Right ventricle myocardium inferior (tissue), 1 donor: ENCODE measurements at regions not wholly inside any gene's neighbourhood (a gene's known extent, or its start where the extent isn't known, plus 50 kb on each side); places are given as distances from the start of the nearest gene placed in this dataset.

Experiments used
- ATAC-seq: fragments of 200-7000 bp; cut with Tn5 transposase; one replicate; pipeline ENCODE4 v1.9.1; 2020; ENCODE audit warnings: mild to moderate bottlenecking, moderate library complexity
- DNase-seq: peaks from one replicate; pipeline ENCODE4 v3.0.0; 2021; ENCODE audit errors: missing footprints
- intact Hi-C: fragments of 100-400 bp; cut with DNase I; formaldehyde crosslinking; loops from one replicate; pipeline ENCODE4 v1.11.0; 2022
- donor health status: DM: no; HTN: yes; CAD: no; lungs with severe emphysema.

DNA sequence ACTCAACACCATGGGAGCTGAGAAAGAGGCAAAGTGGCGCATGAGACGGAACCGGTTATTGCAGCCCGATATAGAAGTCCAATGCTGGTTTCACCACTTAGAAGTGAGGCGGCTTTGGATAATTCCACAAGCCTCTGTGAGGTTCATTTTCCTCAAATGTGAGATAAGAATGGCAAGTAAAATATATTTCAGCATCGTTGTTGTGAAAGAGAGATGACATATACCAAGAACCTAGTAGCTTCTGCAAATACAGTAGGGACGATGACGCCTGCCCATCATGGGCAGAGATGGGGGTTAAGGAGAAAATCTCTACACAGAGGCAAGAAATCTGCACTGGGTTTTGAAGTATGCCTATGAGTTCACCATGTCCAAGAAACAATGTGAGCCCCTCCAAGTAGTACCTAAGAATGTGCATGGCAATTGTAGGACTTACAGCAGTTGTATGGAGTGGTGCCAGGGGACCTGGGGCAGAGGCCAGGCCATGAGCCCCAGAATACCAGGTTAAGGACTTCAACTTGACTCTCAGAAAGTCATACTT is 352.0 kb downstream of the RNF144A start:
- intact Hi-C loops: no loop called here
- DNase-seq (no peak), ATAC-seq (no peak)

DNA sequence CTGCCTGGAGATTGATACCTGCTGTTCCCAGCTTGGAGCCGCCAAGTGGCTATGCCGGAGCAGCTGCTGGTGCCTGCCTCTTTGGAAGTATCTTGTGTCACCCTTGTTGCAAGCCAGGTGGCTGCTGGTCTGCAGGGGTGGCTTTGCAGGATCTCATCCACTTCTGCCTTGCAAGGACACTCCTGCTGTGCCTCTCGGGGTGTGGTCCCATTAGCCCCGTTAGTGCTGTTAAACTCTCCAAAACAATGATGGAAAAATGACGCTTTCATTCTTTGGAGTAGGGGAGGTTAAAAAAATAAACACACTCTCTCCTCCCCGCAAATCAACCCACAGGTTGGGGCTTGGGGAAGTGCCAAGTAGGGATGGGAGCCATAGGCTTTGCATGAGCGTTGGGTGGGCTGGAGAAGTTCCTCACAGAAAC is 352.8 kb downstream of the RNF144A start:
- intact Hi-C loops: no loop called here
- DNase-seq: no peak
- ATAC-seq: no peak

GRCh38 chr2:7272210-7272609 is 355.0 kb downstream of the RNF144A start:
- no peak for DNase-seq
- intact Hi-C loops: no loop called here
- ATAC-seq: no peak

DNA sequence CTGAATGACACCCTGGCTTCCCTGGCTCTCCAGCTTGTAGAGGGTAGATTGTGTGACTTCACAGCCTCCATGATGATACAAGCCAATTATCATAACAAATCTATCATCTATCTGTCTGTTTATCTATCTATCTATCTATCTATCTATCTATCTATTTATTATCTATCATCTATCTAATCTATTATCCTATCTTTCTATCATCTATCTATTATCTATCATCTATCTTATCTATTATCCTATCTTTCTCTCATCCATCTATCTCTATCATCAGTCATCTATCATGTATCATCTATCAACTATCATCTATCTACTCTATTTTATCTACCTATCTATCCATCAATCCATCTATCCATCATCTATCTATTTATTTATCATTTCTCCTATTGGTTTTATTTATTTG is 361.8 kb downstream of the RNF144A start:
- intact Hi-C loops: no loop called here
- DNase-seq (no peak), ATAC-seq (no peak)

- intact Hi-C loops: no loop called here
- DNase-seq (no peak), ATAC-seq (no peak)
Observed at GRCh38 chr2:7279421-7279949, 362.3 kb downstream of the RNF144A start.

DNA sequence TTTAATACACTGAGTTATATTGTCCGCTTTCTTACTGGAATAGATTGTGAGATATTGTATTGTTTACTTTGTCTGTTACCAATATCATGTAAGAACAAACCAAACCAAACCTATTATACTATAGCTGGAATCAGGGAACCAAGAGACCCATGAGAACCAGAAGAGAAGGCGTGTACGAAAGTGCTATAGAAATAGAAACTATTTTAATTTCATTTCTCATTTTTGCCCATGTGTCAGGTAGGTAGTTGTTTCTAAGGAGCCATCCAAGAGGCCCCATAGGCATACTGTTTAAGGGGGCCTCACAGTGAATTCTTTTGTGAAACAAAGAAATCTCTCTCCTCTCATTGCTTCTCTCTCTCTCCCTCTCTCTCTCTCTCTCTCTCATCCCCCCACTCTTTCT is 363.6 kb downstream of the RNF144A start:
- ATAC-seq (no peak), DNase-seq (no peak)
- intact Hi-C loops: no loop called here

DNA sequence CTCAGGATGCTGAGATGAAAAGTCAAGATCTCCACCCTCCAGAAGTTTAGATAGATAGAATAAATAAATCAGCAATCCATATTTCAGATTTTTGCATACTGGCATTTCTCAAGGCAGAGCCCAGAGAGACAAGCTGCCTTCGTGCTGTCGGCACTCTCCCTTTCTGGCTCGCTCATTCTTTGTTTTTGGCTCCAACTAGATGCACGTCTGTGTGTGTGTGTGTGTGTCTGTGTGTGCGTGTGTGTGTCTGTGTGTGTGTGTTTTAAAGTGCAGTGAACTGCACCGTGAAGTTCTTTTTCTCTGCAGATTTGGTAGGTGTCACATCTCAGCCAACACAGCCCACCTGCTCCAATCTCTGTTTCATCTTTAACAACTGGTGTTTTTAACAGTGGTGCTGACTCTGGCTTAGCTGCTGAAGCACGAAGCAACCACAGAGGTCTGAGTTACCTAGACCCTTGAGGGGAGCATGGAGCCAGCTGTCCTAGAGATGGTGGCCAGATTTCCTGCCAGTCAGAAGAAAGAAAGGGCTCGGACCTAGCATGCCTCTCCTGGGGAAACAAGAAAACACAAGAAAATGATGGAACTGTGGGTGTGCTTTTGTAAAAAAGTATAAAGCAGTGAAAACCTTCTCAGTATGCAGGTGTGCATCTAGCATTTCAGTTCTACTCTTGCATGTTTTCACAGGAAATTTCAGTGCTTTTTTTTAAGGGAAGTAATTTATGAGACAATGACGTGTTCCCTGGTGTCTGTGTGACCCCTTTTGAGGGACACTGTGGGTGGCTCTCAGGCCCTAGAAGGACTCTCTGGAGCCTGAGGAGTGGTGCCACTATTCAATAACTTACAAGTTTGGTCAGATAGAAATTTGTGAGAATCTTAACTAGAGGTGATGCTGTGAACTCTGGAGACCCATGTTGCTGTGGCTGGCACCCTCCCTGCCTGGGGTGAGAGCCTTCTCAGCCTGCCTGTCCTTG is 364.3 kb downstream of the RNF144A start:
- intact Hi-C loops: no loop called here
- DNase-seq: no peak
- no peak for ATAC-seq

DNA sequence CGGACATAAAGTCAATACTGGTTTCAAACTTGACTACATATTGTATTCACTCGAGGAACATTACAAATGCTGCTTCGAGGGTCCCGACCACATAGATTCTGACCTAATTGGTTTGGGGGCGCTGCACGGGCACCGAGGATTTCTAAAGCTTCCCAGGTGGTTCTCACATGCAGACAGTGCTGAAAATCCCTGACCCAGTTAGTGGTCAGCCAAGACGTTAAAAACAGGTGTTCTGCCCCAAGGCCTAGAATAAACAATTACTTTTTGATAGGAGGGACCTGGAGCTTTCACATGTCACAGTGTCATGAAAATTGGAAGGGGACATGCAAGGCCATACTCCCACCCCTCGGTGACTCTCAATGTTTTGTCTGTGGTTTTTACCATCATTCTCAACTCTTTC is 368.9 kb downstream of the RNF144A start:
- ATAC-seq: no peak
- intact Hi-C loops: no loop called here
- DNase-seq: no peak

GRCh38 chr2:7288484-7288883 is 371.3 kb downstream of the RNF144A start:
- intact Hi-C loops: no loop called here
- DNase-seq: no peak
- no peak for ATAC-seq

DNA sequence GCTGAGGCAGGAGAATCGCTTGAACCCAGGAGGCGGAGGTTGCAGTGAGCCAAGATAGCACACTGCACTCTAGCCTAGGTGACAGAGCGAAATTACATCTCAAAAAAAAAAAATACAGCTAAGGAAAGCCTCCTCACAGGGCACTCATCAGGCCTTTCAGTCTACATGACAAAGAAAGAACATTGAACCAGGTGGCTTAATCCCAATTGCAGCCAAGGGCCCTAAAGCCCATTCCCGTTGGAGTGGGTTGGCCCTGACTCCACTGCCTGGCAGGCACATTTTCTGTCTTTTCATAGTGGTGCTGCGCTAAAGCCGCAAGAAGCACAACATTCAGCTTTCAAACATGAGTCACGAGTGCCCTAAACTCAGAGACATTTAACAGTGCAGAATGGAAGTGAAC is 372.5 kb downstream of the RNF144A start:
- ATAC-seq: no peak
- intact Hi-C loops: no loop called here
- DNase-seq: no peak

DNA sequence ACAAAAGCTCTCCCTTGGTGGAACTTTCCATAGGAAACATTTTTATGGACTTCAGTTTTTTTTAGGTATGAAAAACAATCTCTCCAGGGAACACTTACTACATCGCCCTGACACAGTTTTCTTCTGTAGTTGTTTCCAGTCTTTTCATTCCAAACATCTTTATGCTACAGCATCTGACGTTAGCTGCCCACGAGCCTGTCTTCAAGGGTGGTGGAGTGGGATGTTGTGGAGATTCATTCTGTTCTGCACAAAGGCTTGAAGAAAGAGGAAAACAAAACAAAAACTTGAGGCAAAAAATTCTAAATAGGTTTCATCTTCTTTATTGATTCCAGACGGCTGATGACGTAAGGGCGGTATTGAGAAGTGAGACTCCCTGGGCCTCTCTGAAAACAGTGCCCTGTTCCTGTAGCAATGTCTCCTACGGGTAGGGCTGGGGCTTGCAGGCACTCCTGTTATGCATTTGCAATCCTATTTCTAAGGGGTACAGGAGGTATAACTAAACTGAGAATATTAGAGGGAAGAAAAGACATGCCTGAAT is 375.0 kb downstream of the RNF144A start:
- DNase-seq (no peak), ATAC-seq (no peak)
- intact Hi-C loops: no loop called here

- ATAC-seq: no peak
- intact Hi-C loops: no loop called here
- no peak for DNase-seq
Observed at GRCh38 chr2:7309582-7309981, 392.4 kb downstream of the RNF144A start.

GRCh38 chr2:7324706-7325105 is 407.5 kb downstream of the RNF144A start:
- no peak for ATAC-seq
- intact Hi-C loops: no loop called here
- DNase-seq: no peak

DNA sequence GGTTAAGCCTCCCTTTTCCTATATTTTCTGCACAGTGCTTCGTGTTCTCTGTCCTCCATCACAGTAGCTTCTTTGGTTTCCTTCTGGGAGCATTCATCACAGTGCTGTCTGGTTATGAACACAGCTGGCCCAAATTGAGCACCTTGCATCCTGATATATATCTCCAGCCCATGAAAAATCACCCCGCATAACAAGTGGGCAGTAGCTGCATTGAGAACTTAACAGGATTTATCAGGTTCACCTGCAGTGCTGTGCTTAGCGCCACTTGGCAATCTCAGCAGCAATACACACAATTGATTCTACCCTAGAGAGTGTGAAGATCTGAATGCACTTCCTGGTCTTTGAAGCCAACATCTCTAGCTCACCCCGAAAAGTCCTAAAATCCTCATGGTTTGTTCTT is 408.0 kb downstream of the RNF144A start:
- ATAC-seq: no peak
- no peak for DNase-seq
- intact Hi-C loops: no loop called here

- intact Hi-C loops: no loop called here
- no peak for ATAC-seq
- no peak for DNase-seq
Observed at GRCh38 chr2:7329465-7329864, 412.3 kb downstream of the RNF144A start.

- intact Hi-C loops: no loop called here
- DNase-seq (no peak), ATAC-seq (no peak)
Observed at GRCh38 chr2:7333189-7333765, 416.1 kb downstream of the RNF144A start.

- intact Hi-C loops: no loop called here
- ATAC-seq: no peak
- DNase-seq: no peak
Observed at GRCh38 chr2:7333960-7334493, 416.8 kb downstream of the RNF144A start.

- ATAC-seq: no peak
- intact Hi-C loops: no loop called here
- DNase-seq: no peak
Observed at GRCh38 chr2:7338961-7339360, 421.7 kb downstream of the RNF144A start.

DNA sequence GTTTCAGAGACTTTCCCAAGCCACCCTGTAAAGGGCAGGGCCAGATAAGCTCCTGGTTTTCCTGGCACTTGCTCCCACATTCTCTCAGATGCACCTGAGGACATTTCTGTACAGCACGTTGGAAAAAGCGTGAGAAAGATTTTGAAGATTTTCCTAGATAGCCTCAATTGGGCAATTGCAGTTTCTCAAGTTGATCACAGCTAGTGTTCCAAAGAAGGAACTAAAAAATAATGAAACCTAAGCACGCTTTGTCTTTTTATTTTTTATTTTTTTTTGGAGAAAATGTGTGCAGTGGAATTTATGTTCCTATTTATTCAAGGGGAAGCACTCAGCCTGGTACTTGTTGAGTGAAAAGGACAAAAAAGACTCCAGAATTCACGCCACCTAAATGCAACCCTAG is 429.1 kb downstream of the RNF144A start:
- no peak for ATAC-seq
- intact Hi-C loops: no loop called here
- DNase-seq: no peak
